ENCODE measurements at regions not wholly inside any gene's neighbourhood (a gene's known extent, or its start where the extent isn't known, plus 50 kb on each side); places are given as distances from the start of the nearest gene placed in this dataset.
A peak's percentile ranks its signal among the peaks of the same experiment; 100 is the strongest.

DNA sequence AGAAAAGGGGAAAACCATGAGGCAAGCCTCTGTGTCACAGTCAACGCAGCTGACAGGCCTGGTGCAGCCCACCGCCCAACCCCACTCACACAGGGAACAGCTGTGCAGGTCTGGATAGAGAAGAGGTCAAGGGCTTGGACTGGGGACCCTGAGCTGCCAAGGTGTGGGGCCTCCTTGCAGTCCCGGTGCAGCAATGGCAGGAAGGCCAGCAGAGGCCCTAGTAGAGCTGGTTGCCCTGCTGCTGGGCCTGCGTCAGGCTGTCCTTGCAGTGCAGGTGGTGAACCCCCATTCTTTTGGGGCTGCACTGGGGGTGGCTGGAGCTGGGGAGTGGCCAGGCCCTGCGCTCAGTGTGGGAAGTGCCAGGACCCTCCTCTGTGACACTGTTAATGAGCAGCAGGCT is 482.0 kb downstream of the SMARCA1 start:
- Histone ChIP-seq H3K4me3 (ENCODE audit: low read length) (no peak overlapping the region), H3K4me1 (ENCODE audit: insufficient read depth, low read length) (no peaks in the 10 kb centered on the region), H3K27ac (ENCODE audit: low read depth, low read length) (no peak overlapping the region), H3K27me3 (ENCODE audit: insufficient read depth, low read length, poor library complexity, severe bottlenecking) (no peaks in the 10 kb centered on the region), H3K36me3 (ENCODE audit: insufficient read depth, low read length) (no peaks in the 10 kb centered on the region), H3K9me3 (ENCODE audit: low read length) (no peaks in the 10 kb centered on the region)
- ChIA-PET CTCF (no interaction called here), POLR2A (no interaction called here)
- Mint-ChIP-seq H3K4me3 (no peak overlapping the region), H3K27me3 (peaks cover 0 to 4% of the 10 kb centered on the region in 2 donors), H3K9me3 (peaks cover 0 to 2% (median 2%) of the 10 kb centered on the region in 5 donors), H3K36me3 (no peaks in the 10 kb centered on the region), H3K27ac (no peak overlapping the region), H3K4me1 (no peaks in the 10 kb centered on the region)
- DNase-seq: no peak

DNA sequence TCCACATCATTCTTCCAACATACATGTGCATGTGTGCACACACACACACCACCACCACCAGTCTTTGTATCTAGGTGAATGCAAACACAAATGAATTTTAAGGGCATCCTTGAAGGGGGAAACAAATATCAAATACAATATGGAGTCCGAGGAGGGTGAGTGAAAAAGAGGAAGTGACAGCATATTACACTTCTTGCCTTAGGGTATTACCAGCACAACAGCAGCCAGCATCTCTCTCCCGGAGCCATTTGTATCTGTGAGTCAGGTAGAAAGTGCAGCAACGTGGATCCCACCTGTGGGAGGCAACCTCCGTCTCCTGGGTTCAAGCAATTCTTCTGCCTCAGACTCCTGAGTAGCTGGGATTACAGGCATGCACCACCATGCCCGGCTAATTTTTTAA is 483.2 kb downstream of the SMARCA1 start:
- no peak overlapping the region for H3K27ac Mint-ChIP-seq

DNA sequence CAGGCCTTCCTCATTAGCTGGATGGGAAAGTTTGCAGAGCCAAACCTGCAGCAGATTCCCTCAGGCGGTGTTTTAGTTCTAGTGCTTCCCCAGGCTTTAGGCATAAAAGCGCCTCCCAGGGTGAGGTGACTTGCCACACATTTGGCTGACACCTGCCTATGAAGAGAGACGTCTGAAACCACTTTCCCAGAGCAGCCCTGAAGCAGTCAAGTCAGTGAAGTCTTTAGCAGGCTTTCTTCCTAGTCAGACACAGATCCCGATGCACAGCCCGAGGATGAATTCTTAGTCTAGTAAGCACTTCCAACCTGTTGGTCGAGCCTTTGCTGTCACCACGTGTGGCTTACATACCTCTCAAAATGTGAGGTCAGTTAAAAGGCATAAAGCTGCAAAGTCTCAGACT is 484.1 kb downstream of the SMARCA1 start:
- H3K27me3 ChIP-seq (ENCODE audit: insufficient read depth, low read length, poor library complexity, severe bottlenecking): no peaks in the 10 kb centered on the region
- Mint-ChIP-seq H3K27me3 (peaks cover 0 to 3% of the 10 kb centered on the region in 2 donors), H3K4me3 (no peak overlapping the region), H3K4me1 (no peaks in the 10 kb centered on the region), H3K9me3 (peaks cover 0 to 5% (median 0%) of the 10 kb centered on the region in 5 donors), H3K36me3 (no peaks in the 10 kb centered on the region), H3K27ac (no peak overlapping the region)
- H3K4me1 ChIP-seq (ENCODE audit: insufficient read depth, low read length): no peaks in the 10 kb centered on the region
- DNase-seq: no peak
- H3K27ac ChIP-seq (ENCODE audit: low read depth, low read length): no peak overlapping the region
- H3K9me3 ChIP-seq (ENCODE audit: low read length): no peaks in the 10 kb centered on the region
- ChIA-PET CTCF (no interaction called here), POLR2A (no interaction called here)
- no peaks in the 10 kb centered on the region for H3K36me3 ChIP-seq (ENCODE audit: insufficient read depth, low read length)
- no peak overlapping the region for H3K4me3 ChIP-seq (ENCODE audit: low read length)

More for the DNA sequence above, 483.2 kb downstream of the SMARCA1 start:
- Histone ChIP-seq H3K36me3 (ENCODE audit: insufficient read depth, low read length) (no peaks in the 10 kb centered on the region), H3K4me1 (ENCODE audit: insufficient read depth, low read length) (no peaks in the 10 kb centered on the region), H3K4me3 (ENCODE audit: low read length) (no peak overlapping the region), H3K27ac (ENCODE audit: low read depth, low read length) (no peak overlapping the region), H3K9me3 (ENCODE audit: low read length) (no peaks in the 10 kb centered on the region), H3K27me3 (ENCODE audit: insufficient read depth, low read length, poor library complexity, severe bottlenecking) (no peaks in the 10 kb centered on the region)
- ChIA-PET CTCF (no interaction called here), POLR2A (no interaction called here)
- Mint-ChIP-seq H3K9me3 (peaks cover 0 to 5% (median 0%) of the 10 kb centered on the region in 5 donors), H3K4me1 (no peaks in the 10 kb centered on the region), H3K4me3 (no peak overlapping the region), H3K27me3 (peaks cover 0 to 3% of the 10 kb centered on the region in 2 donors), H3K36me3 (no peaks in the 10 kb centered on the region)
- no peak for DNase-seq

DNA sequence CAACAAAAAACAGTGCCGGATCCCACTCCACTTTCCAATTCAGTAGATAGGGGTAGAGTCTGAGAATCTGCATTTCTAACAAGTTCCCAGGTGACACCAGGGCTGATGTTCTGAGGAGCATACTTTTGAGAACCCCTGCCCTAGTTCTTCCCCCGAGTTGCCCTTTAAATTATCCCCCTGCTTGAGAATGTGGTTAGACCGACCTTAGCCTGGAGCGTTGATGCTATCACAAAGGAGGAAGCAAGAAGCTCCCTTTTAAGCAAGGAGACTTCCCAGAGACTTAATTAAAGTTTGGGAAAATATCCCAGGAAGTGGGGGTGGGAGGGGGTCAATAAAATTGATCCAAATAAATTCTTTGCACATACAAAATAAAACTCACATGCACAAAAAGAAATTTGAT is 485.9 kb downstream of the SMARCA1 start:
- no peak for DNase-seq
- no peaks in the 10 kb centered on the region for H3K9me3 ChIP-seq (ENCODE audit: low read length)
- H3K27ac Mint-ChIP-seq: no peak overlapping the region
- no peaks in the 10 kb centered on the region for H3K4me1 ChIP-seq (ENCODE audit: insufficient read depth, low read length)
- peaks cover 0 to 2% of the 10 kb centered on the region in 2 donors for H3K27me3 Mint-ChIP-seq
- peaks cover 0 to 5% (median 0%) of the 10 kb centered on the region in 5 donors for H3K9me3 Mint-ChIP-seq
- H3K4me3 ChIP-seq (ENCODE audit: low read length): no peak overlapping the region
- H3K27me3 ChIP-seq (ENCODE audit: insufficient read depth, low read length, poor library complexity, severe bottlenecking): no peaks in the 10 kb centered on the region
- ChIA-PET CTCF (no interaction called here), POLR2A (no interaction called here)
- H3K4me1 Mint-ChIP-seq: no peaks in the 10 kb centered on the region
- no peaks in the 10 kb centered on the region for H3K36me3 Mint-ChIP-seq
- H3K27ac ChIP-seq (ENCODE audit: low read depth, low read length): no peak overlapping the region
- H3K4me3 Mint-ChIP-seq: no peak overlapping the region
- no peaks in the 10 kb centered on the region for H3K36me3 ChIP-seq (ENCODE audit: insufficient read depth, low read length)

DNA sequence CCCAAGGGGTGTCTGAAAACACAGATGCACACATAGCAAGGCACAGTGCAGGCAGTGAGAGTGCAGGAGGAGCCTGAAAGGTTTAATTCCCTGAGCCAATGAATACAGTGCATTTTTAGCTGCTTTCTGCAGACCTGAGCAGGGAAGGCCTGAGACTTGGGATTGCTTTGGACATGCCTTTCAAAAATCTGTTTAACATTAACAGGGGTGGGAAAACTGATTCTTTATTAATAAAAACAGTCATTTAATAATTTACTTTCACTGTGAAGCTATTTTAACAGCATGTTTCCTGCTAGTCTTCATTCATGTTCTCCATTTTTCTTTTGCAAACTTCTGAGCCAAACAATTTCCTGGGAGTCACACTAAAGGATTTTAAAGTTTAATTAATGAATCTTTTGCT is 488.1 kb downstream of the SMARCA1 start:
- Histone ChIP-seq H3K4me1 (ENCODE audit: insufficient read depth, low read length) (no peaks in the 10 kb centered on the region), H3K4me3 (ENCODE audit: low read length) (no peak overlapping the region), H3K36me3 (ENCODE audit: insufficient read depth, low read length) (no peaks in the 10 kb centered on the region), H3K9me3 (ENCODE audit: low read length) (no peaks in the 10 kb centered on the region), H3K27me3 (ENCODE audit: insufficient read depth, low read length, poor library complexity, severe bottlenecking) (no peaks in the 10 kb centered on the region), H3K27ac (ENCODE audit: low read depth, low read length) (no peak overlapping the region)
- H3K36me3 Mint-ChIP-seq: no peaks in the 10 kb centered on the region
- no peak overlapping the region for H3K4me3 Mint-ChIP-seq
- POLR2A ChIA-PET: no interaction called here
- H3K27ac Mint-ChIP-seq: peak overlapping the region in 1 of 8 donors; percentile 43
- peaks cover 0 to 1% of the 10 kb centered on the region in 2 donors for H3K27me3 Mint-ChIP-seq
- DNase-seq: no peak
- CTCF ChIA-PET: no interaction called here
- H3K9me3 Mint-ChIP-seq: peaks cover 0 to 5% (median 0%) of the 10 kb centered on the region in 5 donors
- no peaks in the 10 kb centered on the region for H3K4me1 Mint-ChIP-seq

DNA sequence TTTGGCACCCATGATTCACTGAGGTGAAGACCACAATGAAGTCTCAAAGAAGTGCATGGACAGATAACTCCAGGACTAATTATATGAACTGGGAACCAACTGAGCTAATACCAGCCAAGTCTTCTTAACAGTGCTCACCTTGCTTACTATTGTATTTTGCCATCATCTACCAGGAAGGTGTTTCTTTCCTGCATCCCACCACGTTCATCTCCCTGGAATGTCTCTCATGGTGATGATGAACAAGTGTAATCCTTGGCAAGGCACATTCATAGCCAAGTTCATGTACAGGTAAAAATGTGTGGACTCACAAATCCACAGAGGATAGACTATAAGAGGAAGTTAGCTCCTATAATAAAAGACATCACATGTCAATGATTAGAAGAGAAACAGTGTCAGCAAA is 489.1 kb downstream of the SMARCA1 start:
- no peak overlapping the region for H3K27ac ChIP-seq (ENCODE audit: low read depth, low read length)
- no peak overlapping the region for H3K4me3 ChIP-seq (ENCODE audit: low read length)
- ChIA-PET CTCF (no interaction called here), POLR2A (no interaction called here)
- Mint-ChIP-seq H3K27ac (no peak overlapping the region), H3K4me3 (no peak overlapping the region), H3K9me3 (peaks cover 0 to 3% (median 0%) of the 10 kb centered on the region in 5 donors), H3K27me3 (no peaks in the 10 kb centered on the region), H3K36me3 (no peaks in the 10 kb centered on the region), H3K4me1 (no peaks in the 10 kb centered on the region)
- H3K4me1 ChIP-seq (ENCODE audit: insufficient read depth, low read length): no peaks in the 10 kb centered on the region
- no peaks in the 10 kb centered on the region for H3K27me3 ChIP-seq (ENCODE audit: insufficient read depth, low read length, poor library complexity, severe bottlenecking)
- no peaks in the 10 kb centered on the region for H3K9me3 ChIP-seq (ENCODE audit: low read length)
- DNase-seq: no peak
- no peaks in the 10 kb centered on the region for H3K36me3 ChIP-seq (ENCODE audit: insufficient read depth, low read length)

DNA sequence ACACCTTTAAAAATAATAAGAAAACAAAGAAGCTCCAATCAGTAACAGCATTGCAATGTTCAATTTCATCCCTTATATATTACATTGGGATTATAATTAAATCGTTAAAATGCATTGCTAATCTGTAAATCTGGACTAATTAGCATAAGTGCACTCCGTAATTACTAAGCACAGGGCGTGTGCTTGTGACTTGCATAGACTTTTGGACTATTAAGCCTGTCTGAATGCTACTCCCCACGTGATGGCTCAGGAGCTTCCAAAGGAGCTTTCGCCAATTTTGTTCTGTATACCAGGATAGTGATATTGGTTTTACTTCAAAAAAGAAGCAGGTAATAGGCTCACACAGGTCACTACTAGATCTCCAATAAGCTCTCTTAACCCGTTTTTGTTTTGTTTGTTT is 497.1 kb downstream of the SMARCA1 start:
- Mint-ChIP-seq H3K27ac (no peak overlapping the region), H3K36me3 (no peaks in the 10 kb centered on the region), H3K27me3 (peaks cover 0 to 8% of the 10 kb centered on the region in 2 donors), H3K4me3 (no peak overlapping the region), H3K9me3 (peaks cover 0 to 3% (median 0%) of the 10 kb centered on the region in 5 donors), H3K4me1 (no peaks in the 10 kb centered on the region)
- H3K4me3 ChIP-seq (ENCODE audit: low read length): no peak overlapping the region
- ChIA-PET CTCF (no interaction called here), POLR2A (no interaction called here)
- H3K27me3 ChIP-seq (ENCODE audit: insufficient read depth, low read length, poor library complexity, severe bottlenecking): no peaks in the 10 kb centered on the region
- DNase-seq: no peak
- no peak overlapping the region for H3K27ac ChIP-seq (ENCODE audit: low read depth, low read length)
- no peaks in the 10 kb centered on the region for H3K36me3 ChIP-seq (ENCODE audit: insufficient read depth, low read length)
- no peaks in the 10 kb centered on the region for H3K9me3 ChIP-seq (ENCODE audit: low read length)
- no peaks in the 10 kb centered on the region for H3K4me1 ChIP-seq (ENCODE audit: insufficient read depth, low read length)

DNA sequence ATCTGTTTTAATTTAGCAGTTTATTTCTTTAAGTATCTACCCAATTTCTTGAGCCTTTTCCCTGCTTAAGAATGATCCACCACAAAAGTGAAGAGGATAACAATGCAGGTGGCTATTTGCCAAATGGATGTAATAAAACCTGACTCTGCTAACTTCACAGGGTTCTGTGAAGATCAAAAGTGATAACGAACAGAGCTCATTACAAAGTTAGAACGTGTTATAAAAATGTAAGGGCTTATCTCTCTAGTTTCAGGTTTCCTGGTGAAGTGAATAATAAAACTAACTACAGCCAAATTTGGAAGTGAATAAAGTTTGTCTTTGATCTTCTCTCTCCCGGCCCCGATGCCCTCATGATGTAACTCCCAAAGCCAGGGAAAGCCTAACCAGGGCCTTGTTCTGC is 497.9 kb downstream of the SMARCA1 start:
- Histone ChIP-seq H3K9me3 (ENCODE audit: low read length) (no peaks in the 10 kb centered on the region), H3K4me3 (ENCODE audit: low read length) (no peak overlapping the region), H3K27ac (ENCODE audit: low read depth, low read length) (no peak overlapping the region), H3K4me1 (ENCODE audit: insufficient read depth, low read length) (no peaks in the 10 kb centered on the region), H3K36me3 (ENCODE audit: insufficient read depth, low read length) (no peaks in the 10 kb centered on the region), H3K27me3 (ENCODE audit: insufficient read depth, low read length, poor library complexity, severe bottlenecking) (no peaks in the 10 kb centered on the region)
- ChIA-PET POLR2A (no interaction called here), CTCF (no interaction called here)
- H3K27me3 Mint-ChIP-seq: peaks cover 0 to 8% of the 10 kb centered on the region in 2 donors
- H3K9me3 Mint-ChIP-seq: peaks cover 0 to 3% (median 0%) of the 10 kb centered on the region in 5 donors
- no peaks in the 10 kb centered on the region for H3K36me3 Mint-ChIP-seq
- no peak overlapping the region for H3K4me3 Mint-ChIP-seq
- no peaks in the 10 kb centered on the region for H3K4me1 Mint-ChIP-seq
- no peak for DNase-seq
- H3K27ac Mint-ChIP-seq: no peak overlapping the region

DNA sequence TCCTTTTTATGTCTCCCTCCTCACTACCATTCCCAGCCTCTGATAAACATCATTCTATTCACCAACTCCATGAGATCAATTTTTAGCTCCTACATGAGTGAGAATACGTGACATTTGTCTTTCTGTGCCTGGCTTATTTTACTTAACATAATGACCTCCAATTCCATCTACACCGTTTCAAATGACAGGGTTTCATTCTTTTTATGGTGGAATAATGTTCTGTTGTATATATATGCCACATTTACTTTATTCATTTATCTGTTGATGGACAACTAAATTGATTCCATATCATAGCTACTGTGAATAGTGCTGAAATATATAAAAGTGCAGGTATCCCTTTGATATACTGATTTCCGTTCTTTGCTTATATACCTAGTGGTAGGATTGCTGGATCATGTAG is 503.9 kb downstream of the SMARCA1 start:
- no peak overlapping the region for H3K4me3 Mint-ChIP-seq
- H3K36me3 Mint-ChIP-seq: no peaks in the 10 kb centered on the region
- H3K36me3 ChIP-seq (ENCODE audit: insufficient read depth, low read length): no peaks in the 10 kb centered on the region
- DNase-seq: no peak
- H3K27me3 ChIP-seq (ENCODE audit: insufficient read depth, low read length, poor library complexity, severe bottlenecking): no peaks in the 10 kb centered on the region
- POLR2A ChIA-PET: no interaction called here
- no peaks in the 10 kb centered on the region for H3K9me3 ChIP-seq (ENCODE audit: low read length)
- no peak overlapping the region for H3K27ac Mint-ChIP-seq
- no peak overlapping the region for H3K27ac ChIP-seq (ENCODE audit: low read depth, low read length)
- H3K4me1 Mint-ChIP-seq: no peaks in the 10 kb centered on the region
- no peaks in the 10 kb centered on the region for H3K4me1 ChIP-seq (ENCODE audit: insufficient read depth, low read length)
- CTCF ChIA-PET: no interaction called here
- H3K27me3 Mint-ChIP-seq: peaks cover 0 to 10% of the 10 kb centered on the region in 2 donors
- H3K4me3 ChIP-seq (ENCODE audit: low read length): no peak overlapping the region
- H3K9me3 Mint-ChIP-seq: peaks cover 0 to 3% (median 0%) of the 10 kb centered on the region in 5 donors

Data from CD8-positive, alpha-beta memory T cell (primary cell).